Natural killer cell (primary cell): ENCODE measurements at regions not wholly inside any gene's neighbourhood (a gene's known extent, or its start where the extent isn't known, plus 50 kb on each side); places are given as distances from the start of the nearest gene placed in this dataset.
"Not testable (repeated sequence)": the region's sequence is repeated elsewhere in the genome, so short reads cannot be mapped to it uniquely, and the experiment has no call there.

ENCODE experiments used
- ATAC-seq, 3 donors: fragments of 150-1000 bp in 2 of 3; fragments of 200-7000 bp in 1 of 3; cut with Tn5 transposase; 1 replicate in 1 of 3; 2 replicates in 2 of 3; pipeline ENCODE4 v1.10.0; 2021; ENCODE audit warnings: mild to moderate bottlenecking in 2 of 3, moderate library complexity in 2 of 3
- DNase-seq, 2 donors: peaks; one replicate each; pipeline versions ENCODE4 v3.0.0 to v3.0.0-alpha.2; 2013 to 2021; ENCODE audit warnings: mixed read lengths in 1 of 2
- H3K27ac ChIP-seq: one replicate; pipeline ENCODE4 v1.5.1; 2013; ENCODE audit warnings: mild to moderate bottlenecking, low read length
- H3K27me3 ChIP-seq: one replicate; pipeline ENCODE4 v1.6.1; 2013; ENCODE audit warnings: low read length; ENCODE audit not compliant: control insufficient read depth, insufficient read depth
- H3K36me3 ChIP-seq: one replicate; pipeline ENCODE4 v1.6.1; 2013; ENCODE audit warnings: low read length; ENCODE audit not compliant: control insufficient read depth, insufficient read depth
- H3K4me1 ChIP-seq: one replicate; pipeline ENCODE4 v1.6.1; 2013; ENCODE audit warnings: low read length; ENCODE audit not compliant: control insufficient read depth, insufficient read depth
- H3K4me3 ChIP-seq: one replicate; pipeline ENCODE4 v1.5.1; 2013; ENCODE audit warnings: low read length
- H3K9me3 ChIP-seq: one replicate; pipeline ENCODE4 v1.6.1; 2013; ENCODE audit warnings: low read length; ENCODE audit not compliant: control insufficient read depth, insufficient read depth
- H3K27ac Mint-ChIP-seq, 2 donors: one replicate each; pipeline ENCODE4 v1.8.0; 2022; ENCODE audit warnings: mild to moderate bottlenecking in 2 of 2, mixed read lengths in 2 of 2, moderate library complexity in 1 of 2
- H3K27me3 Mint-ChIP-seq, 2 donors: one replicate each; pipeline ENCODE4 v1.8.0; 2022; ENCODE audit warnings: low read depth in 2 of 2, mixed read lengths in 2 of 2
- H3K36me3 Mint-ChIP-seq: one replicate; pipeline ENCODE4 v1.8.0; 2022; ENCODE audit warnings: mixed read lengths
- H3K4me1 Mint-ChIP-seq, 2 donors: one replicate each; pipeline ENCODE4 v1.8.0; 2022; ENCODE audit warnings: mixed read lengths in 2 of 2
- H3K4me3 Mint-ChIP-seq: one replicate; pipeline ENCODE4 v1.8.0; 2022; ENCODE audit warnings: mild to moderate bottlenecking, moderate library complexity, mixed read lengths
- H3K9me3 Mint-ChIP-seq, 2 donors: one replicate each; pipeline ENCODE4 v1.8.0; 2022; ENCODE audit warnings: mixed read lengths in 2 of 2
- CTCF ChIP-seq: fragments of 200-600 bp; IDR thresholded peaks from one replicate; pipeline ENCODE4 v1.8.0; 2022; ENCODE audit warnings: antibody characterized with exemption
- WGBS: methylation state at CpG from one replicate; pipeline ENCODE4 v1.1.7; 2013; ENCODE audit warnings: missing lambda C conversion rate; ENCODE audit not compliant: insufficient coverage; 5-methylcytosine and 5-hydroxymethylcytosine counted together
- intact Hi-C: fragments of 100-400 bp; cut with micrococcal nuclease; formaldehyde crosslinking; loops from one replicate; pipeline ENCODE4 v1.14.2; 2022

GRCh38 chr19:22491746-22492145 is 69.6 kb upstream of the ZNF98 start:
- Mint-ChIP-seq H3K4me3 (no peak overlapping the region), H3K9me3 (peaks cover 15 to 20% of the 10 kb centered on the region in 2 donors), H3K36me3 (peaks cover 11% of the 10 kb centered on the region), H3K4me1 (no peaks in the 10 kb centered on the region), H3K27me3 (no peaks in the 10 kb centered on the region), H3K27ac (no peak overlapping the region)
- no peak overlapping the region for H3K27ac ChIP-seq
- no peaks in the 10 kb centered on the region for H3K4me1 ChIP-seq
- peaks cover 45% of the 10 kb centered on the region for H3K9me3 ChIP-seq
- intact Hi-C loops = no loop called here
- H3K27me3 ChIP-seq = no peaks in the 10 kb centered on the region
- H3K4me3 ChIP-seq = no peak overlapping the region
- no peak for DNase-seq
- no peak for TF ChIP-seq CTCF
- ATAC-seq = no peak
- WGBS = 65% methylated on average over 2 of the region's 2 CpGs
- H3K36me3 ChIP-seq = no peaks in the 10 kb centered on the region

GRCh38 chr19:22483514-22483913 is 61.4 kb upstream of the ZNF98 start:
- H3K4me3 Mint-ChIP-seq, H3K4me1 Mint-ChIP-seq, H3K4me3 ChIP-seq, H3K27ac Mint-ChIP-seq, ATAC-seq, H3K36me3 ChIP-seq, intact Hi-C loops, H3K27me3 ChIP-seq, H3K4me1 ChIP-seq, H3K27me3 Mint-ChIP-seq, DNase-seq, H3K27ac ChIP-seq: not testable (repeated sequence)
- H3K9me3 Mint-ChIP-seq = peaks cover 11 to 13% of the 10 kb centered on the region in 2 donors
- 95% methylated on average over 6 of the region's 7 CpGs for WGBS
- peaks cover 21% of the 10 kb centered on the region for H3K36me3 Mint-ChIP-seq
- H3K9me3 ChIP-seq = peaks cover 30% of the 10 kb centered on the region

GRCh38 chr19:22472180-22472637 is 50.1 kb upstream of the ZNF98 start:
- TF ChIP-seq CTCF = no peak
- Mint-ChIP-seq H3K9me3 (peaks cover 9 to 26% of the 10 kb centered on the region in 2 donors), H3K27ac (no peak overlapping the region), H3K4me1 (no peaks in the 10 kb centered on the region), H3K27me3 (no peaks in the 10 kb centered on the region), H3K36me3 (peaks cover 30% of the 10 kb centered on the region), H3K4me3 (no peak overlapping the region)
- no CpG with 5 or more reads among the region's 2 CpGs for WGBS
- Histone ChIP-seq H3K27ac (no peak overlapping the region), H3K4me1 (no peaks in the 10 kb centered on the region), H3K36me3 (no peaks in the 10 kb centered on the region), H3K4me3 (no peak overlapping the region), H3K27me3 (no peaks in the 10 kb centered on the region), H3K9me3 (peaks cover 23% of the 10 kb centered on the region)
- ATAC-seq = no peak
- DNase-seq = no peak
- intact Hi-C loops = no loop called here
